GM12878 (cell line): ENCODE measurements at regions not wholly inside any gene's neighbourhood (a gene's known extent, or its start where the extent isn't known, plus 50 kb on each side); places are given as distances from the start of the nearest gene placed in this dataset.

Experiments
- ATAC-seq: fragments of 200-7000 bp; cut with Tn5 transposase; 3 replicates; pipeline ENCODE4 v1.9.1; 2020; ENCODE audit warnings: mild to moderate bottlenecking, moderate library complexity
- BruUV-seq: library from RNA; stranded (reverse); fragments of 400-500 nt; replicated peaks from 2 replicates; lab custom pipeline; 2021; lab: Mats Ljungman, UMichigan
- CTCF ChIA-PET: fragments of 300-600 bp; sonication (Branson Sonifier 250); formaldehyde crosslinking; extraction: SDS; loops from one replicate; lab custom pipeline; 2021; ENCODE audit warnings: inconsistent platforms; lab: Yijun Ruan, JAX
- POLR2A ChIA-PET: fragments of 350-600 bp; formaldehyde crosslinking; extraction: SDS; loops from one replicate; lab custom pipeline; 2021; ENCODE audit warnings: inconsistent platforms; lab: Charles Lee
- RAD21 ChIA-PET: fragments of 300-600 bp; sonication (Branson Sonifier 250); formaldehyde crosslinking; loops from one replicate; lab custom pipeline; 2023; ENCODE audit warnings: antibody characterized with exemption; ENCODE audit not compliant: unreplicated experiment; lab: Charles Lee
- SMC1A ChIA-PET: fragments of 300-600 bp; sonication (Branson Sonifier 250); formaldehyde crosslinking; loops from one replicate; lab custom pipeline; 2023; ENCODE audit not compliant: unreplicated experiment, uncharacterized antibody; lab: Charles Lee
- DNase-seq: peaks from one replicate; pipeline ENCODE4 v3.0.0-alpha.2; 2011; ENCODE audit warnings: low read depth, low spot score
- FAIRE-seq: peaks from 3 replicates; lab custom pipeline; 2011; peaks lifted over from hg19 to GRCh38; lab: Jason Lieb, UNC
- H2AFZ ChIP-seq: 2 replicates; pipeline ENCODE4 v1.6.0; 2011; ENCODE audit warnings: low read depth, low read length, control low read depth; ENCODE audit not compliant: control insufficient read depth
- H3K27ac ChIP-seq: 2 replicates; pipeline ENCODE4 v1.5.1; 2011; ENCODE audit warnings: control low read depth; ENCODE audit not compliant: control insufficient read depth, insufficient read depth
- H3K27me3 ChIP-seq, 2 experiments: replicated peaks in 1 of 2; 2 replicates each; pipeline versions ENCODE4 v1.6.0 to v1.6.1; 2011; ENCODE audit warnings: low read length in 1 of 2; ENCODE audit not compliant: control insufficient read depth in 2 of 2, insufficient read depth in 2 of 2
- H3K36me3 ChIP-seq, 2 experiments: 2 replicates each; pipeline ENCODE4 v1.5.1; 2011; ENCODE audit warnings: low read length in 1 of 2; ENCODE audit not compliant: control insufficient read depth in 2 of 2, insufficient read depth in 2 of 2
- H3K4me1 ChIP-seq: 2 replicates; pipeline ENCODE4 v1.6.1; 2011; ENCODE audit warnings: mild to moderate bottlenecking, low read length, moderate library complexity, mixed read lengths; ENCODE audit not compliant: control insufficient read depth, insufficient read depth
- H3K4me2 ChIP-seq: 2 replicates; pipeline ENCODE4 v1.6.0; 2011; ENCODE audit warnings: control low read depth; ENCODE audit not compliant: control insufficient read depth, insufficient read depth
- H3K4me3 ChIP-seq: fragments of 200-600 bp; sonication (generic); 2 replicates; pipeline ENCODE4 v1.5.1; 2016
- H3K79me2 ChIP-seq: 2 replicates; pipeline ENCODE4 v1.6.0; 2011; ENCODE audit warnings: low read length; ENCODE audit not compliant: control insufficient read depth, insufficient read depth
- H3K9ac ChIP-seq: 2 replicates; pipeline ENCODE4 v1.8.0; 2011; ENCODE audit warnings: low read length, control low read depth, mixed read lengths; ENCODE audit not compliant: control insufficient read depth, insufficient read depth
- H3K9me3 ChIP-seq: replicated peaks from 3 replicates; pipeline ENCODE4 v1.5.1; 2011; ENCODE audit warnings: mild to moderate bottlenecking, low read length; ENCODE audit not compliant: control insufficient read depth, insufficient read depth
- H4K20me1 ChIP-seq: 2 replicates; pipeline ENCODE4 v1.6.0; 2011; ENCODE audit not compliant: control insufficient read depth, insufficient read depth
- BCLAF1 ChIP-seq: fragments of 450-650 bp; IDR thresholded peaks from 2 replicates; pipeline ENCODE4 v1.6.1; 2017; ENCODE audit warnings: antibody characterized with exemption, mild to moderate bottlenecking, moderate library complexity
- CHD1 ChIP-seq: IDR thresholded peaks from 2 replicates; pipeline ENCODE4 v1.6.1; 2012; ENCODE audit warnings: low read depth, low read length, improper control_type of control experiment
- CREM ChIP-seq: IDR thresholded peaks from 2 replicates; pipeline ENCODE4 v1.6.1; 2014; ENCODE audit warnings: antibody characterized with exemption, low read depth
- CTCF ChIP-seq, 3 experiments: IDR thresholded peaks in 2 of 3; conservative IDR thresholded peaks in 1 of 3; 2 replicates each; pipeline ENCODE4 v1.5.1; 2011; ENCODE audit warnings: low read depth in 3 of 3, low read length in 3 of 3, mild to moderate bottlenecking in 3 of 3, control low read depth in 2 of 3, moderate library complexity in 2 of 3, inconsistent platforms in 1 of 3, mixed read lengths in 1 of 3; ENCODE audit not compliant: control insufficient read depth in 2 of 3, insufficient read depth in 1 of 3; ENCODE audit errors: extremely low read depth in 1 of 3
- FOS ChIP-seq: IDR thresholded peaks from 3 replicates; pipeline ENCODE4 v1.6.1; 2011; ENCODE audit warnings: borderline replicate concordance; ENCODE audit not compliant: insufficient read length; ENCODE audit errors: extremely low read depth
- HDAC2 ChIP-seq: fragments of 200-600 bp; sonication (generic); IDR thresholded peaks from 2 replicates; pipeline ENCODE4 v1.6.1; 2017
- JUND ChIP-seq: IDR thresholded peaks from 2 replicates; pipeline ENCODE4 v1.6.1; 2012; ENCODE audit warnings: low read depth, mild to moderate bottlenecking, low read length, improper control_type of control experiment, moderate library complexity
- KLF5 ChIP-seq: fragments of 450-650 bp; IDR thresholded peaks from 2 replicates; pipeline ENCODE4 v1.6.1; 2014; ENCODE audit warnings: mild to moderate bottlenecking; ENCODE audit not compliant: partially characterized antibody
- NR2C2 ChIP-seq: IDR thresholded peaks from 2 replicates; pipeline ENCODE4 v1.6.1; 2011; ENCODE audit warnings: borderline replicate concordance, low read depth; ENCODE audit not compliant: control insufficient read depth, insufficient read length
- RELB ChIP-seq: fragments of 450-650 bp; IDR thresholded peaks from 2 replicates; pipeline ENCODE4 v1.6.1; 2017; ENCODE audit warnings: low read depth, mild to moderate bottlenecking, moderate library complexity
- REST ChIP-seq: IDR thresholded peaks from 2 replicates; pipeline ENCODE4 v1.6.1; 2012; ENCODE audit warnings: mild to moderate bottlenecking, low read depth, low read length
- TARDBP ChIP-seq: IDR thresholded peaks from 2 replicates; pipeline ENCODE4 v1.6.1; 2016; ENCODE audit warnings: borderline replicate concordance
- WRNIP1 ChIP-seq: IDR thresholded peaks from 2 replicates; pipeline ENCODE4 v1.6.1; 2011; ENCODE audit warnings: low read depth, low read length, improper control_type of control experiment, borderline replicate concordance
- WGBS: methylation state at CpG from one replicate; pipeline ENCODE4 v1.1.6; 2016; ENCODE audit warnings: low lambda C conversion rate; ENCODE audit not compliant: insufficient replicate concordance, insufficient coverage; ENCODE audit errors: missing lambda C conversion rate; 5-methylcytosine and 5-hydroxymethylcytosine counted together
- in situ Hi-C: fragments of 300-500 bp; cut with MboI; formaldehyde crosslinking; loops from 9 replicates; pipeline ENCODE4 v1.14.3; 2018; ENCODE audit warnings: mixed read lengths
- intact Hi-C: fragments of 100-400 bp; cut with micrococcal nuclease; formaldehyde crosslinking; loops from one replicate; pipeline ENCODE4 v1.14.2; 2022; ENCODE audit not compliant: unreplicated experiment

GRCh38 chr4:35711127-35711526 is 533.2 kb downstream of the ARAP2 start:
- ChIA-PET POLR2A (no interaction called here), CTCF (no interaction called here)

More at GRCh38 chr4:35711127-35711526, 533.2 kb downstream of the ARAP2 start:
- no TSS peak for BruUV-seq
- no peaks in the 10 kb centered on the region for H3K27me3 ChIP-seq
- WGBS, result 23% methylated on average over 2 of the region's 2 CpGs
- no peak overlapping the region for H2AFZ ChIP-seq
- no peak overlapping the region for H3K27ac ChIP-seq
- SMC1A ChIA-PET, result no interaction called here
- H3K4me1 ChIP-seq, result no peaks in the 10 kb centered on the region
- no peaks in the 10 kb centered on the region; the same call in 1 of the 2 replicates for H4K20me1 ChIP-seq
- RAD21 ChIA-PET, result no interaction called here
- TF ChIP-seq JUND, result no peak
- no peak for TF ChIP-seq TARDBP
- no peak for TF ChIP-seq REST
- TF ChIP-seq FOS, result no peak
- TF ChIP-seq KLF5, result no peak
- TF ChIP-seq CTCF (IDR thresholded peaks at IDR 0.05 in 2 of 3, conservative IDR thresholded peaks at IDR 0.05 in 1 of 3; ENCODE audit: control insufficient read depth in 2 of 3, extremely low read depth in 1 of 3, insufficient read depth in 1 of 3, low read depth in 3 of 3, low read length in 3 of 3), result no peak
- no peak for TF ChIP-seq BCLAF1
- no peak for TF ChIP-seq HDAC2
- TF ChIP-seq NR2C2, result no peak
- TF ChIP-seq CHD1, result no peak
- no peak for TF ChIP-seq WRNIP1
- TF ChIP-seq CREM, result no peak
- TF ChIP-seq RELB, result no peak
- no peak for FAIRE-seq
- ATAC-seq, result no peak
- no peaks in the 10 kb centered on the region for H3K79me2 ChIP-seq
- no peak overlapping the region for H3K4me3 ChIP-seq
- H3K9ac ChIP-seq, result no peak overlapping the region
- intact Hi-C loops, result no loop called here
- H3K36me3 ChIP-seq, result no peaks in the 10 kb centered on the region
- H3K9me3 ChIP-seq, result no peaks in the 10 kb centered on the region; the same call in 2 of the 3 replicates
- DNase-seq, result no peak
- in situ Hi-C loops, result no loop called here
- H3K4me2 ChIP-seq, result no peak overlapping the region
